ENCODE measurements at regions not wholly inside any gene's neighbourhood (a gene's known extent, or its start where the extent isn't known, plus 50 kb on each side); places are given as distances from the start of the nearest gene placed in this dataset.

DNA sequence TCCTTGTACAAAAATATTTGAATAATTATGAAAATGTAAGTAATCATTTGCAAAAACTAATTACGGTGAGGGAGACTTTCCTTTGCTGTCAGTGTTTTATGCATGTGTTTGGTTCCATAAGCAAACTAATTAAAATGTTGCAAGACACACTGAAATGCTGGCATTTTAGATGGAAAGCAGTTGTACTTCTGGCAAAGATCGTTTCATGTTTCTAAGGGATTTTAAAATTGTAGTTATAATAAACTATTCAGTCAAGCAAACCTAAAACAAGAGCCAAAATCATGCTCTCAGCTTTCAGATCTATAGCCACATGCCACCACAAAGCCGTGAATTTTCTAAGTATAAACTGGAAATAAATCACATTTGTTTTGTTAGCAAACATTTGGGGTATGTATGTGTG is 240.1 kb upstream of the ZNF385D start:
- no peak overlapping the region for H3K27ac Mint-ChIP-seq
- DNase-seq (no peak), ATAC-seq (ENCODE audit: poor library complexity) (no peak)
- ChIA-PET POLR2A (no interaction called here), CTCF (no interaction called here)
- Histone ChIP-seq H3K36me3 (ENCODE audit: insufficient read depth, low read length) (no peaks in the 10 kb centered on the region), H3K27ac (ENCODE audit: low read depth in 1 of 2, low read length in 2 of 2) (no peak overlapping the region), H3K4me1 (ENCODE audit: insufficient read depth, low read length) (no peaks in the 10 kb centered on the region), H3K9me3 (ENCODE audit: control insufficient read depth in 1 of 2, insufficient read depth in 1 of 2, low read length in 2 of 2) (peaks cover 0 to 10% of the 10 kb centered on the region in 2 experiments), H3K27me3 (ENCODE audit: control insufficient read depth in 1 of 2, insufficient read depth in 2 of 2, low read length in 2 of 2) (no peaks in the 10 kb centered on the region), H3K4me3 (ENCODE audit: low read length) (no peak overlapping the region)
- H3K4me1 Mint-ChIP-seq (ENCODE audit: low read depth), result no peaks in the 10 kb centered on the region
- no peak overlapping the region for H3K4me3 Mint-ChIP-seq
- TF ChIP-seq, protein P1, sequence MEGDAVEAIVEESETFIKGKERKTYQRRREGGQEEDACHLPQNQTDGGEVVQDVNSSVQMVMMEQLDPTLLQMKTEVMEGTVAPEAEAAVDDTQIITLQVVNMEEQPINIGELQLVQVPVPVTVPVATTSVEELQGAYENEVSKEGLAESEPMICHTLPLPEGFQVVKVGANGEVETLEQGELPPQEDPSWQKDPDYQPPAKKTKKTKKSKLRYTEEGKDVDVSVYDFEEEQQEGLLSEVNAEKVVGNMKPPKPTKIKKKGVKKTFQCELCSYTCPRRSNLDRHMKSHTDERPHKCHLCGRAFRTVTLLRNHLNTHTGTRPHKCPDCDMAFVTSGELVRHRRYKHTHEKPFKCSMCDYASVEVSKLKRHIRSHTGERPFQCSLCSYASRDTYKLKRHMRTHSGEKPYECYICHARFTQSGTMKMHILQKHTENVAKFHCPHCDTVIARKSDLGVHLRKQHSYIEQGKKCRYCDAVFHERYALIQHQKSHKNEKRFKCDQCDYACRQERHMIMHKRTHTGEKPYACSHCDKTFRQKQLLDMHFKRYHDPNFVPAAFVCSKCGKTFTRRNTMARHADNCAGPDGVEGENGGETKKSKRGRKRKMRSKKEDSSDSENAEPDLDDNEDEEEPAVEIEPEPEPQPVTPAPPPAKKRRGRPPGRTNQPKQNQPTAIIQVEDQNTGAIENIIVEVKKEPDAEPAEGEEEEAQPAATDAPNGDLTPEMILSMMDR (IDR thresholded peaks at IDR 0.05), result no peak
- intact Hi-C loops (cut with DNase I, micrococcal nuclease), result no loop called here
- no peaks in the 10 kb centered on the region for H3K27me3 Mint-ChIP-seq
- H3K9me3 Mint-ChIP-seq, result no peaks in the 10 kb centered on the region
- no peaks in the 10 kb centered on the region for H3K36me3 Mint-ChIP-seq (ENCODE audit: low read depth)

DNA sequence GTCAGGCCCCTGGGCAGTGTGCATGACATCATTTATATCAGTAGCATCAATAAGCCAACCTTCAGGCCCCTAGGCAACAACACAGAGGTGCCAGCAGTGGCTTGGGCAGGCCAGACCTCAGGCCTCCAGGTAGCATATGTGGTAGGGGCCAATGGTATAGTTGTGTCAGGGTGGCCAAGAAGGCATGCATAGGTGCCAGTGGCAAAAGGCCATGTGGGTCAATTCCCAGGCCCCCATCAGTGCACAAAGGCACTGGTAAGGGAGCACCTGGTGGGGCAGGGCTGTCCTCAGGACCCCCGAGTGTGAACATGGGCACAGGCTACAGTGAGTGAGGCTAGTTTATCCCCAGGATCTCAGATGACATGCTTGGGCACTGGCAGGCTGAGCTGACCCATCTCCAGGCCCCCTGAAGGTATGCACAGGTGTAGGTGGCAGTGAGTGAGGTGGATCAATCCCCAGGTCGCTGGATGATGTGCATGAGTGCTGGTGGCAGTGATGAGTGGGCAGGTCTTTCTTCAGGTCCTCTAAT is 244.1 kb upstream of the ZNF385D start:
- H3K36me3 ChIP-seq (ENCODE audit: insufficient read depth, low read length), result no peaks in the 10 kb centered on the region
- H3K4me1 ChIP-seq (ENCODE audit: insufficient read depth, low read length), result no peaks in the 10 kb centered on the region
- H3K4me3 ChIP-seq (ENCODE audit: low read length), result no peak overlapping the region
- Mint-ChIP-seq H3K4me3 (no peak overlapping the region), H3K36me3 (ENCODE audit: low read depth) (no peaks in the 10 kb centered on the region), H3K27ac (no peak overlapping the region), H3K9me3 (peaks cover 2% of the 10 kb centered on the region), H3K27me3 (no peaks in the 10 kb centered on the region), H3K4me1 (ENCODE audit: low read depth) (no peaks in the 10 kb centered on the region)
- TF ChIP-seq, protein P1 (IDR thresholded peaks at IDR 0.05), result no peak
- no peak for ATAC-seq (ENCODE audit: poor library complexity)
- no peak overlapping the region for H3K27ac ChIP-seq (ENCODE audit: low read depth in 1 of 2, low read length in 2 of 2)
- POLR2A ChIA-PET, result no interaction called here
- H3K27me3 ChIP-seq (ENCODE audit: control insufficient read depth in 1 of 2, insufficient read depth in 2 of 2, low read length in 2 of 2), result no peaks in the 10 kb centered on the region
- intact Hi-C loops (cut with DNase I, micrococcal nuclease), result no loop called here
- CTCF ChIA-PET, result no interaction called here
- H3K9me3 ChIP-seq (ENCODE audit: control insufficient read depth in 1 of 2, insufficient read depth in 1 of 2, low read length in 2 of 2), result peaks cover 0 to 15% of the 10 kb centered on the region in 2 experiments
- DNase-seq, result peak in 1 of 14 experiments; percentile 2

- H3K9me3 ChIP-seq (ENCODE audit: control insufficient read depth in 1 of 2, insufficient read depth in 1 of 2, low read length in 2 of 2), result peaks cover 0 to 5% of the 10 kb centered on the region in 2 experiments
- H3K27ac ChIP-seq (ENCODE audit: low read depth in 1 of 2, low read length in 2 of 2), result no peak overlapping the region
- Mint-ChIP-seq H3K4me3 (no peak overlapping the region), H3K4me1 (ENCODE audit: low read depth) (no peaks in the 10 kb centered on the region), H3K27ac (no peak overlapping the region), H3K36me3 (ENCODE audit: low read depth) (no peaks in the 10 kb centered on the region), H3K9me3 (peaks cover 9% of the 10 kb centered on the region), H3K27me3 (no peaks in the 10 kb centered on the region)
- ChIA-PET CTCF (no interaction called here), POLR2A (no interaction called here)
- H3K4me3 ChIP-seq (ENCODE audit: low read length), result no peak overlapping the region
- ATAC-seq (ENCODE audit: poor library complexity), result no peak
- intact Hi-C loops (cut with DNase I, micrococcal nuclease), result no loop called here
- H3K27me3 ChIP-seq (ENCODE audit: control insufficient read depth in 1 of 2, insufficient read depth in 2 of 2, low read length in 2 of 2), result no peaks in the 10 kb centered on the region
- TF ChIP-seq, protein P1 (IDR thresholded peaks at IDR 0.05), result no peak
- H3K36me3 ChIP-seq (ENCODE audit: insufficient read depth, low read length), result no peaks in the 10 kb centered on the region
- no peak for DNase-seq
- H3K4me1 ChIP-seq (ENCODE audit: insufficient read depth, low read length), result no peaks in the 10 kb centered on the region
Measured at GRCh38 chr3:22007368-22007767, 256.4 kb upstream of the ZNF385D start.

All from CD4-positive, alpha-beta T cell (primary cell).